ENCODE measurements at regions not wholly inside any gene's neighbourhood (a gene's known extent, or its start where the extent isn't known, plus 50 kb on each side); places are given as distances from the start of the nearest gene placed in this dataset.

DNA sequence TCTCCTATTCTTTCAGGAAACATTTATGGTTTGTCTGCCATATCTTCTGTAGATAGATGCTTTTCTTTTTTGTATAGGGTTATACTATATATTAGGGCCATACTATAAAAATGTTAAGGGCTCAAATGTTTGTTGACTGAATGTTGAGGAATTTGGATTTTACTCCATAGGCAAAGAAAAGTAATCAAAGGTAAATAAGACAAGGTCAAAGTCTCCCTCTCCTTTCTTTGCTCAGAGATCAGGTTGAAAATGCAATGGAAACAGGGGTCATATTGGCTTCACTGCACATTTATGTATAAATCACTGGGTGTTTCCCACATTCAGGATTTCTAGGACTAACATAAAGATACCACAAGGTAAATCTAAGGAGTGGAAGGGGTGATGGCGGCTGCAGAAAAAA, 291.4 kb upstream of the FZD8 start:
- TF ChIP-seq CTCF (IDR thresholded peaks at IDR 0.05) (no peak), POLR2A (IDR thresholded peaks at IDR 0.05) (no peak)

Data from lower leg skin (tissue), 3 donors.